G401 (cell line): ENCODE measurements at regions not wholly inside any gene's neighbourhood (a gene's known extent, or its start where the extent isn't known, plus 50 kb on each side); places are given as distances from the start of the nearest gene placed in this dataset.

Source experiments
- DNase-seq: peaks from one replicate; pipeline ENCODE4 v3.0.0-alpha.2; 2015; ENCODE audit warnings: low spot score
- in situ Hi-C: cut with HindIII; loops from 2 replicates; pipeline ENCODE4 v1.10.0; 2016; ENCODE audit warnings: low sequenced_read_pairs, mixed read lengths

DNA sequence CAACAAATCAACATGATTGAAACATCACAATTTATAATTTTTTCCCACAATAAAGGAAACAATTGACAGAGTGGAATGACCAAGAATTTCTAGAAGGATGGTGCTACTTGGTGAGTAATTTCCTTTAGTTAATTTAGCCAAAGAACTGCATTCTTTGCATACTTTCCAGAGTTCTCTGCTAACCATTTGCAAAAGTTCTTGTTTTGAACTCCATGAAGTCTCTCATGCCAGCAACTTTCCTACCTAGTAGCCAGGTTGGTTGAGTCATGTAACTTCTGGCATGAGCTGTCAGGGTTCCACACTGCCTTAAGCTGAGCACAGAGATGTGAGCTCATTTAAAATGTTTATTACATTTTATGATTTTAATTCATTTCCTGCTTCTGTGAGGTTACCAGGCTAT is 539.6 kb downstream of the PID1 start:
- DNase-seq, result no peak
- in situ Hi-C loops, result no loop called here

DNA sequence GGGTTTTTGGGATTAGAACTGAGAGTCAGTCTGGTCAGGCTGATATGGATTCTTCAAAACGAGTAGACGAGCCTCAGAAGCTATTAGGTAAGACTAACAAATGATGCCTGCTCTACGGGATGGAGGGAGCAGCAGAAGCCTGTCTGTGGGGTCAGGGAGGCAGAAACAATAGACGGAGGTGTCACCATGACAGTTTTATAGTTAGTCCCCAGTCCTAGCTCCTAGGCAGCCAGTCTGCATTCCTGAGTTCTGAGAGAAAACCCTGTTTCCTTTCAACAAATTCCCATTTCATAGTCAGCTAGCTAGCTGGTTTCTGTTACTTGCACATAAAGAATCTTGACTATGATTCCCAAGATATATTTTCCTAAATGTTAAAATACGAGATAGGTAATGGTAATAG is 542.1 kb downstream of the PID1 start:
- in situ Hi-C loops, result no loop called here

DNA sequence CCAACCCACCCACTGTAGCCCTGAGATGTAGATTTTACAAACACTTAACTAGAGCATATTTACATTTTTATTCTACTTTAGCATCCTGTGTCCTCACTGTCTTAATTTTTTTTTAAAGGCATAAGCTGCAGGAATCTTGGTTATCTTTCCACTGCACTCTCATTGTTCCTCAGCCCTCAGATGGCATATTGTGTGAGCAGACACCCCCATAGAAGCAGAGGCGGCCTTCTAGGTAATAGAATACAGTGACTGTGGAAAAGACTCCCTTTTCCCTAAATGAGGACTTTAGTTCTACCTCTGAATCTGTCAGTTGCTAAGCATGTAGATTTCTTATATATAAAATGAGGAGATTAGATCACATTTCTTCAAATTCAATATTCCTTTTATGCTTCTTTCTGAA is 543.5 kb upstream of the SPHKAP start:
- in situ Hi-C loops, result no loop called here
- no peak for DNase-seq

More for the DNA sequence above, 542.1 kb downstream of the PID1 start:
- no peak for DNase-seq

DNA sequence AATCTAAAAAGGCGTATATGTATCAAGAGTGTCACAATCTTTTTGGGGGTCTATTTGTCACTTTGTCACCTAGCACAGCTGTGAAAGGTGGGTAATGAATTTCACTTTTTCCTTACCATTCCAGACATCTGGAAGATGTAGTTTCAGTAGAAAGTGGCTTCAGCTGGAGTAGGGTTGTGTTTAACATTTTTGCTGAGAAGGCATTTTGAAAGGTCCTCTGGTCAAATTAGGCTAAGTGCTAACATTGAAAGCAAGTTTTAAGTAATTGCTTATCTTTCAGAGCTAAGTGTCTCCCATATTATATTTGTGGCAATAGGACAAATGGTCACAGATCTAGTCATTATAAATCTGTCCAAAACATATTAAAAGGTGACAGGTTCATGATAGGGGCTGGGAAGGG is 542.1 kb upstream of the SPHKAP start:
- in situ Hi-C loops, result no loop called here

DNA sequence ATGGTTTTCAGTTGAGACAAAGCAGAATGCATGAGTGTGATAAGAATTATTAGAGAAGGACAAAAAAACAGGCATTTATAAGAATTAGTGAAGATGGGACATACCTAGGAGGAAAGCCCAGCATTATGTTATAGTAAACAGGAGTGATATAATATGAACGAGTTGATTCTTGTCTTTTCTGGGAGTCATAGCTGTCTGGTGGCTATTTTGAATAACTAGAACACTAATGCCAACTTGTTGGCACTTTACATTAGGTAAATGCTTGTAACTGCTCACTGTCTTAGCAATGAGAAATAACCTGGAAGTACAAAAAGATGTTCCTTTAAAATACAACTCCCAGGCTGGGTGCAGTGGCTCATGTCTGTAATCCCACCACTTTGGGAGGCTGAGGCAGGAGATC is 540.8 kb upstream of the SPHKAP start:
- no peak for DNase-seq
- in situ Hi-C loops, result no loop called here

More for the DNA sequence above, 542.1 kb upstream of the SPHKAP start:
- no peak for DNase-seq

DNA sequence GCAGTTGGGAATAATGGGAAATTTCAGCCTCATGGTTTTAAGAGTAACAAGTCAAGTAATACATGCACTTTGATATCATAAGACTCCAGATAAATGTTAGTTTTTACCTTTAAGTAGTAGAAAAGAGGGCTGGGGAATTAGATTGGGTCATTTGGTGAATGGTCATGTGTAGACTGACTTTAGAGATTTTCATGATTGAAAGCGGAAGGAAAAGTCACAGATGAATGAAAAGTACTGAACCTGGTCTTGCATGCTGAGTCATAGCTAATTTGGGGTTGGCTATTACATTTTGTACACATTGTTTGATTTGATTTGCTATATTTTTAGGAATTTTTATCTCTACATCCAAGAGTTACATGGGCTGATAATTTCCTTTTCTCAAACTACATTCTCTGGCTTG is 539.4 kb upstream of the SPHKAP start:
- in situ Hi-C loops, result no loop called here

DNA sequence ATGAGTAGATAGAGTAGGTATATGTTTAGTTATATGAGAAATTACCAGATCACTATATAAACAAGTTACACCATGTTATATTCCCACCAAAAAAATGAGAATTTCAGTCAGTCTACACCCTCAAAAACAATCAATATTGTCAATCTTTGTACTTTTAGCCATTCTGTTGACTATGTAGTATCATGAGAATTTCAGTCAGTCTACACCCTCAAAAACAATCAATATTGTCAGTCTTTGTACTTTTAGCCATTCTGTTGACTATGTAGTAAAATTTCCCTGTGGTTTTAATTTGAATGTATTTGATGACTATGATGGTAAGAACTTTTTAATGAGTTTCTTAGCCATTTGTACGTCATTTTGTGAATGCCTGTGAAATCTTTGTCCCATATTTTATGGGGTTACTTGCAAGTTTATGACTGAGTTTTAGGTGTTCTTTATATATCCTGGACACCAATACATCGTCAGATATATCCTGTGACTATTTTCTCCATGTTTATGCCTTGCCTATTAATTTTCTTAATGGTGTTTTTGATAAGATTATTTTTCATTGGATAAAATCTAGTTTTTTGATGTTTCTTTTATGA is 528.4 kb upstream of the SPHKAP start:
- in situ Hi-C loops, result no loop called here
- no peak for DNase-seq

More for the DNA sequence above, 539.4 kb upstream of the SPHKAP start:
- no peak for DNase-seq

DNA sequence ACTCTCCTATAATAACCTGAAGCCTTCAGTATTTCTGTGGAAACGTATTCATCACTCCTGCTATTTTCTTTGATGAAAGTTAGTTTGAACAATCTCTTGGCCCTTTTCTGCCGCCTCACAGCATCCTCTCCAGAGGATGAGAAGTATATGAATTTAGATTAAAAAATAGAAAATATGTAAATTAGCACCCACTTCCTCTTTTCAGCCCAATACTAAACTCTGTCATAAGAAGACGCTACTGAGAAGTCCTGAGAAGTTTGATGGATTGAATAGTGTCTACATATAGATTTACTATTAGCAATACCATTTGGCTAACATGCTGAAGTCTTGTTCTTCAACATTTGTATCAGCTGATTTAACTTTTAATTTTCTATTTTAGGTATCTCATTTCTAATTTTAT is 526.4 kb upstream of the SPHKAP start:
- DNase-seq, result no peak
- in situ Hi-C loops, result no loop called here

DNA sequence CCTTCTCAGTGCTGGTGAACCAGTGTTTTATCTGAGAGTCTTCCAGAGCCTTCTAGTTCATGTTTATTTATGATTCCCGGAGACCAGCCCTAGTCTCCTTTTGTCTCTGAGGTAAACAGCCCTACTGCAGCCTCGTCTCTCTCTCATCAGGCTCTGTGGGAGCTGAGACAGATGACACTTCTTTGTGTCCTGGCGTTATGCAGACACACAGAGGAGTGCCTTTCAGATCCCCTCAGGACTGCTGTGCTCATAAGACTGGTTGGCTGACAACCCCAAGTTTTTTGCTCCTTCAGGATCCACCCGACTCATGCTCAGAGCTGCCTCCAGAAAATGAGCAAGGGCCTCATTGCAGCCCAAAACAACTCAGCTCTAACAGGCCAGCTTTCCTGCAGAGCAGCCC is 523.8 kb upstream of the SPHKAP start:
- DNase-seq, result no peak
- in situ Hi-C loops, result no loop called here

DNA sequence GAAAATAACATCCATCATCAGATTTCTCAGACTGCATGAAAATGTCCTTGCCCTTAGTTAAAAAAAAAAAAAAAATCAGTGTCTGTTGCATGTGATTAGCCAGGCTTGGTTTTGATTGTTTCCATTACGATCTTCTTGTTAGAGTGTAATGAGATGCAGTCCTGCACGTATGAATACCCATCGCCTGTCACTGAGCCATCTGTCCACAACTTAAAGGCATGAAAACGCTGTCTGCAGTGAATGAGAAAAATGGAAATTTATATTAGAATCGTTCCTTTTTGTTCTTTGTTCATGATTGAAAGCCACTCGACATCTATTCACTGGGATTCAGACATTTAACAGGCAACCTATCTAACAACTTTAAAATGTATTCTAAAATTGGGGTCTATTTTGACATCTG is 521.7 kb upstream of the SPHKAP start:
- DNase-seq, result no peak
- in situ Hi-C loops, result no loop called here

DNA sequence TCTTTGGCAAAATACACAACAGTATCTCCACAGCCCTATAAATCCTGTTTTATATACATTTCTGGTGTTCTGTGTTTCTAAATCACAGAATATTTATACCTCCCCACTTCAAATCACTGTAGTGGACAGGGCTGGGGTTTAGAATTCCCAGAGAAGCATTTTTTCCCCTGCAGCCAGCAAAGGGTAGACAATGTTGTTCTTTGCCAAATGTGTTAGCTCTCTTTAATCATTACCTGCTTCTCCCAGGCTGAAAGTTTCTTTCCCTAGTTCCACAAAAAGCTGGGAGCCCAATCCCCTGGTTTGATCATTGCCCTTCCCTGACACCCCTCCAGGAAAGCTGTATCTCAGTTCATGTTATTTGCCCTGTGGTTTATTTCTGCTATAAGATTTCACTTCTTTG is 520.0 kb upstream of the SPHKAP start:
- DNase-seq, result no peak
- in situ Hi-C loops, result no loop called here

DNA sequence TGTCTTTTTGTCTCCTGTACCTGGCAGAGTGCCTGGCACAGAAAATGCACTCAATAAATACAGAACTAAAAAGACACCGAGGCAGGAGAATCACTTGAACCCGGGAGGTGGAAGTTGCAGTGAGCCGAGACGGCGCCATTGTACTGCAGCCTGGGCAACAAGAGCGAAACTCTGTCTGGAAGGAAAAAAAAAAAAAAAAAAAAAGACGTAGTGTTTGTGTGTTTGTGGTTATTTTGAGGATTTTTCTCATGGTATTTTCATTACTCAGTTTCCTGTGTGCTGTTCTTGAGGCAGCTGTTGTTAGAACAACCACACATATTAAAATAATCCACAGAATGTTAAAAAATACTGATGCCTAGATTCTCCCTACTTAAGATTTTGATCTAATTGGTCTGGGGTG is 519.2 kb upstream of the SPHKAP start:
- DNase-seq, result no peak
- in situ Hi-C loops, result no loop called here

DNA sequence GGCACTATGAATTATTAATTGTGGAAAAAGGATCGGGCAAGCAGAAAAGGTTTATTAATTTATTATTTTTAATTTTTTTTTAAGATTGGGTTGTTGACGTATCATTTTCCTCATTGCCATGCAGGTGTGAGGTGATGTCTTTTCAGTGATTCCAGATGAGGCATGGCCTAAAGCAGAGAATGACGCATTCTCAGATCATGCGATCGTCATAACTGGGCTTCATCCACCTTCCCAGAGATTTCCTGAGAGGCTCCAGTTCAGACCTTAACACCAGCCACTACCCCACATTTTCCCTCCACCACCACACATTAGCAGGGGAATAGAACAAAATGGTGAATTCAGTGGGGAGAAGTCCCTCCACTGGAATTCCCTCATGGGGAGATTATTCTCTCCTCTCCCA is 518.4 kb upstream of the SPHKAP start:
- in situ Hi-C loops, result no loop called here

DNA sequence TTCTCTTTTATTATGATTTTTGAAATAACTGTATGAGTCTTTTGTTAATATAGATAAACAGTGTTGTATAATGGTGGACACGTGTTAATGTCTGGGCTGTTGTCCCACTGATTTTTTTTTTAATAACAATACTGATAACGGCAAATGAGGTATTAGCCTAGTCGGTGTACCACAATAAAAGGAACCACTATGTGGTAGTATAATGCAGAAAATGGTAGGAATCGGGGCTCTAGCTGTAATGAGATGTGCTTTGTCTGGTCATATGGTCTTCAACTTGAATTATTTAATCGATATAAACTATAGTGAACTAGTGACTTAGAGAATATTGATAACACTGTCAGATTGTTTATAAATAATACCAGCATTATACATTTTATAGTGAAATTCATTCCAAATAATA is 517.9 kb upstream of the SPHKAP start:
- in situ Hi-C loops, result no loop called here
- DNase-seq, result no peak

More for the DNA sequence above, 518.4 kb upstream of the SPHKAP start:
- no peak for DNase-seq

DNA sequence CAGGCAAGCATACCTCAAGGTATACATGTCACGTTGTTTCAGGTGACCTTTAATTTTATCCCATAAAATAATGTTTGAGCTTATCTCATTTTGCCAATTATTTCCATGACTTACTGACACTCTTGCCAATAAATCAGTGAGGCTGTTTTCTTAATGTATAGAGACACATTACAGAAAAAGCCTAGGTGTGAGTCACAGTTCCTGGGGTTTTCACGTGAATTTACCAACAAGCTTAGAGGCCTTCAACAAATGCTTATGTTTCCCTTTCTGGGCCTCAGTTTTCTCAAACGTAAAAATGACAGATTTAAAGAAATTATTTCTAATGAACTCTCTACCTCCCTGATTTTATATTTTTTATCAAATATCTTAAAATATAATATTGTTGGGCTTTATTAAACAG is 517.5 kb upstream of the SPHKAP start:
- no peak for DNase-seq
- in situ Hi-C loops, result no loop called here

DNA sequence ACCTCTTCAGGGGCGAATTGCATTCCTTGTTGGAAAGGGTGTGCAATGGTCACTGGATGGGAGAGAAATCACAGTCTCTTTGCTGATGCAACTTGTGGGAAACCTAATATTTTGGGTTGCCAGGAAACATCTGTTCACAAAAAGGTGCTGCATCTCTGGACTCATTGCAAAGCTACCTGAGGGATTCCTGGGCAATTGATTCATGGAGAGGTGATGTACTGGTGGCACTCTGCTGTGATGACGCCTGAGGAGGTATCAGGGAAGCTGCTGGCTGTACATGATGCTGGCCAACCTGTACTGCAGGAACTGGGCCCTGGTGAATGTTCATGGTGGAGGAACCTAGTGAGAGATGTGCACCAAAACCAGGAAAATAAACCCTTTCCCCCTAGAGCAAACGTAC is 516.0 kb upstream of the SPHKAP start:
- in situ Hi-C loops, result no loop called here
- DNase-seq, result no peak

DNA sequence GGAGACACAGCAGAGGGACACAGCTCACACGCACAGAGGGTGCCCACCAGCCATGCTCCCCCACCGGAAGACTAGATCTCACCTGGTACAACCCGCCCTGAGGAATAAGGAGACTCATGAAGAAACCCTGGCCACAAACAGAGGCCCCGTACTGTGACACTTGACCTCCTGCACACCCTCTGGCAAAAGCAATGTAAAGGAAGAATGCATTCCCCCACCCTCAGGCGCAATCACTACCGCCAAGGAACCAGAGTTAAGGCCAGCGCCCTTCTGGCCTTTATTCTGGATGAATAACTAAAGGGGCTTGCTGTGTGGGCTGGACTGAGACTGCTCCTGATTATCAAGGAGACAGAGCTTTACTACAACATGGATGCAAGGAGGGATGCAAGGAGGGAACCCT is 509.2 kb upstream of the SPHKAP start:
- no peak for DNase-seq
- in situ Hi-C loops, result no loop called here

DNA sequence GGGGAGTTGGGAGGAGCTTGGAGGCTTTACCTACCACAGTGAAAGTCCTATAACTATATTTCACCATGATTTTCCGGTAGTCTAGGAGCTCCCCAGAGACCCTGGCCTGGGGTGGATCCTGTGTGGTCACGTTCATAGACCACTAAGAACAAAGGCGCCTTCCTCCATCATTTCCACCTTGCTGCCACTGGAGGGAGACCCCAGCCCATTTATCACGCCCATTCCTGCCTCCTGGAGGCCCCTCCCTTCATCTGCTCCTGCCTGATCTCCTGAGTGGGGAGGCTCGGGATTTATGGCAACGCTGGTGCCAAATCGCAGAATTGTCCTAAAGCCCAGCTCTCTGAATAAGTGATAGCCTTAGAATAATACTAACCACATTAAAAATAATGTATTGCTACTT is 507.6 kb upstream of the SPHKAP start:
- in situ Hi-C loops, result no loop called here
- no peak for DNase-seq

DNA sequence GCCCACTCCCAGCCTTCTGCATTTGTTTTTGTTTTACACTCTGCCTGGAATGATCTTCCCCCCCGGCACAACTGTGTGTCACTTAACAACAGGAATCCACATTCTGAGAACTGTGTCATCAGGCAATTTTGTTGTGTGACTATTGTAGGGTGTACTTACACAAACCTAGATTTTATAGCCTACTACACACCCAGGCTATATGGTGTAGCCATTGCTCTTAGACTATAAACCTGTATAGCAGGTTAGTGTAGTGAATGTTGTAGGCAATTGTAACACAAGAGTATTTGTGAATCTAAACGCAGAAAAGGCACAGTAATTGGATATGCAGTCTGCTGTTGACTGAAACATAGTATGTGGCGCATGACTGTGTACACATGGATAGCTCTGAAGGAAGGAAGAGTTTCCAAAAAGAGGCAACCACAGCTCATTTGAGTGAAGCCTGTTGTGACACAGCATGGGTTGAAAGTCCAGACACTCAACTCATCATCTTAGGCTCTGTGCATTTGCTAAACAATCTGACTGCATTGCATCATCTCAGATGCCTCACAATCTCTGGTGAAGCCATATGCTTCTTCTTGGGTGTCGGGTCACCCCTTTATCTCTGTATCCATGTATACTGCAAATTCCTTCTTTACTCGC is 506.6 kb upstream of the SPHKAP start:
- no peak for DNase-seq
- in situ Hi-C loops, result no loop called here

DNA sequence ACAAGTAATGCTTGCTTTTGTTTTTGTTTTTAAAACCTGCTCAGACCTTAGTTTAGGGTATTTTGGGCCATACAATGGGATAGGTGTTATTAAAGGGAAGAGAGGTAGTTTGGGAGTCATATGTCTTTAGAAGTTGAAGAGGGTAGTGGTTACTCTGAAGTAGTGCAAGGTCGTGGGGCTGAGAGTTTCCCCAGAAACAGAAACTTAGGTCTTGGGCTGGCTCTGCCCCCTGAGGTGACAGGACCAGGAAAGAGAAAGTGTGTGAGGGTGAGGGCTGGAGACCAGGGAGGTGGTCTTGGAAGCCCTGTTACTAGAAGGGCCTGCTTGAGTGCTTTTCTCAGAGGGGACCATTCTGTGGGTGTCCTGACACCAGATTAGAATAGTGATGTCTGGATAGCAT is 500.5 kb upstream of the SPHKAP start:
- no peak for DNase-seq
- in situ Hi-C loops, result no loop called here

DNA sequence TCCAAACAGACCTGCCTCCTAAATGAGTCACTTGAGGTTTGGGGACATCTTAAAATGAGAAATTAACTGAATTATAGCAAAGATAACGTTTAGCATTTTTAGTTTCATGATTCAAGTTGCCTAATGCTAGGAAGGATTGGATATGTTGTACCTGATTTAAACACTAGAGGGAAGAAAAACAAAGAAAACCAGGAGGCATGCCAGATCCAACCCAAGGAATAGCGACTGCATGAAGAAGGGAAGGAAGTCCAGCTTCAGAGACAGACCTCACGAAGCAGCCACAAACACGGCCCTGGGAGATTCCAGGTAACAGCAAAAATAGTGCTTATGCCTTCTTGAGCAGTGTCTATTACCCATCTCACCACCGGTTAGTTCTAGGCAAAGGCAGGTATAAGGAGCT is 499.9 kb upstream of the SPHKAP start:
- in situ Hi-C loops, result no loop called here

More for the DNA sequence above, 499.9 kb upstream of the SPHKAP start:
- peak; percentile 31 for DNase-seq
